Stomach (tissue), 4 donors: ENCODE measurements at regions not wholly inside any gene's neighbourhood (a gene's known extent, or its start where the extent isn't known, plus 50 kb on each side); places are given as distances from the start of the nearest gene placed in this dataset.

Experiments
- CTCF ChIP-seq, 7 experiments: fragments of 450-650 bp in 4 of 7; fragments of 200-600 bp in 3 of 7; sonication (generic) in 3 of 7; IDR thresholded peaks; one replicate each; pipeline ENCODE4 v1.5.1; 2016 to 2019; ENCODE audit warnings: antibody characterized with exemption in 7 of 7, control low read depth in 2 of 7, mild to moderate bottlenecking in 1 of 7
- EP300 ChIP-seq: sonication (generic); formaldehyde crosslinking; IDR thresholded peaks from one replicate; pipeline ENCODE4 v1.6.1; 2017; ENCODE audit warnings: antibody characterized with exemption

DNA sequence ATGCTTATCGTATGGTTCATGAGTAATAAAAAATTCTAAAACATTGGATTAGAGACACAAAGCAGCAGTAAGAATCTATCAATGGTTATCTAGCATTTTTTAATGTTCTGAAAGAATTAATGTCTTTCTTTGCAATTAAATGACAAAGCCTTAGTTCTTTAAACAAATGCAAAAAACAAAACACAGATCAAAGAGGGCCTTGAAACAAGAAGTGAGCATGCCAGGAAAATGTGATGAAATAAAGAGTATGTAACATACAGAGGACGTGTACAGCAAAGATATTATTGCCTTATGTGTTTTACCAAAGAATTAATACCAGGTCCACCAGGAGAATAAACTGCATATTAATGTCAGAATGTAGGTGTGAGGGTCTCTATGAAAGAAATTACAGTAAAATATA is 812.3 kb upstream of the GRAMD2B start:
- TF ChIP-seq EP300, result no peak
- no peak for TF ChIP-seq CTCF (IDR thresholded peaks at IDR 0.05)
